H9 (cell line): ENCODE measurements at regions not wholly inside any gene's neighbourhood (a gene's known extent, or its start where the extent isn't known, plus 50 kb on each side); places are given as distances from the start of the nearest gene placed in this dataset.

Source experiments
- DNase-seq: peaks from one replicate; pipeline ENCODE4 v3.0.0-alpha.2; 2017
- H2AFZ ChIP-seq: one replicate; pipeline ENCODE4 v1.6.1; 2013; ENCODE audit warnings: mild to moderate bottlenecking, low read length, control low read depth, moderate library complexity
- H2AK5ac ChIP-seq: 2 replicates; pipeline ENCODE4 v1.6.1; 2013; ENCODE audit warnings: low read length, control low read depth, mixed read lengths; ENCODE audit not compliant: insufficient read length
- H2BK120ac ChIP-seq: one replicate; pipeline ENCODE4 v1.6.1; 2013; ENCODE audit warnings: low read depth, mild to moderate bottlenecking, low read length, control low read depth, inconsistent platforms; ENCODE audit not compliant: poor library complexity, severe bottlenecking
- H2BK12ac ChIP-seq: 2 replicates; pipeline ENCODE4 v1.6.1; 2013; ENCODE audit warnings: low read length, control low read depth, mixed read lengths, low read depth; ENCODE audit not compliant: insufficient read length
- H2BK15ac ChIP-seq: 2 replicates; pipeline ENCODE4 v1.6.1; 2013; ENCODE audit warnings: low read depth, low read length, control low read depth
- H2BK20ac ChIP-seq: one replicate; pipeline ENCODE4 v1.6.1; 2013; ENCODE audit warnings: low read depth, mild to moderate bottlenecking, low read length, control low read depth, inconsistent platforms; ENCODE audit not compliant: poor library complexity, severe bottlenecking
- H2BK5ac ChIP-seq: 2 replicates; pipeline ENCODE4 v1.6.1; 2013; ENCODE audit warnings: low read length, control low read depth, mixed read lengths; ENCODE audit not compliant: insufficient read length
- H3K14ac ChIP-seq: 2 replicates; pipeline ENCODE4 v1.6.1; 2013; ENCODE audit warnings: low read length, control low read depth; ENCODE audit not compliant: insufficient read depth
- H3K18ac ChIP-seq: 2 replicates; pipeline ENCODE4 v1.6.1; 2013; ENCODE audit warnings: low read depth, mild to moderate bottlenecking, mixed read lengths, low read length, control low read depth; ENCODE audit not compliant: insufficient read length
- H3K23ac ChIP-seq: 2 replicates; pipeline ENCODE4 v1.6.1; 2013; ENCODE audit warnings: low read length, control low read depth, mixed read lengths, low read depth; ENCODE audit not compliant: insufficient read length
- H3K23me2 ChIP-seq: 2 replicates; pipeline ENCODE4 v1.6.1; 2013; ENCODE audit warnings: low read depth, mild to moderate bottlenecking, mixed read lengths, low read length, control low read depth; ENCODE audit not compliant: insufficient read length, poor library complexity, severe bottlenecking
- H3K27ac ChIP-seq: 2 replicates; pipeline ENCODE4 v1.5.1; 2013; ENCODE audit warnings: low read length, control low read depth, mixed read lengths, low read depth; ENCODE audit not compliant: insufficient read length
- H3K27me3 ChIP-seq: 2 replicates; pipeline ENCODE4 v1.6.1; 2013; ENCODE audit warnings: low read length, control low read depth, inconsistent platforms; ENCODE audit not compliant: insufficient read depth
- H3K4ac ChIP-seq: 2 replicates; pipeline ENCODE4 v1.6.1; 2013; ENCODE audit warnings: low read depth, mild to moderate bottlenecking, control low read depth, inconsistent platforms, low read length, moderate library complexity
- H3K4me1 ChIP-seq: 2 replicates; pipeline ENCODE4 v1.6.1; 2013; ENCODE audit warnings: low read length, control low read depth, inconsistent platforms; ENCODE audit not compliant: insufficient read depth
- H3K4me2 ChIP-seq: 2 replicates; pipeline ENCODE4 v1.6.1; 2013; ENCODE audit warnings: low read length, control low read depth, mixed read lengths; ENCODE audit not compliant: insufficient read length, insufficient read depth
- H3K56ac ChIP-seq: 2 replicates; pipeline ENCODE4 v1.6.1; 2013; ENCODE audit warnings: low read depth, mild to moderate bottlenecking, mixed read lengths, low read length, control low read depth; ENCODE audit not compliant: insufficient read length
- H3K79me1 ChIP-seq: 2 replicates; pipeline ENCODE4 v1.6.1; 2013; ENCODE audit warnings: low read depth, mild to moderate bottlenecking, moderate library complexity, low read length, control low read depth, inconsistent platforms; ENCODE audit not compliant: insufficient read depth, poor library complexity, severe bottlenecking
- H3K79me2 ChIP-seq: 2 replicates; pipeline ENCODE4 v1.6.1; 2013; ENCODE audit warnings: low read length, control low read depth, inconsistent platforms; ENCODE audit not compliant: insufficient read depth
- H3K9ac ChIP-seq: 2 replicates; pipeline ENCODE4 v1.6.1; 2013; ENCODE audit warnings: low read length, control low read depth, mixed read lengths; ENCODE audit not compliant: insufficient read length; ENCODE audit errors: extremely low read depth
- H3K9me3 ChIP-seq: one replicate; pipeline ENCODE4 v1.6.1; 2013; ENCODE audit warnings: low read depth, low read length, inconsistent platforms; ENCODE audit not compliant: control insufficient read depth
- H3T11ph ChIP-seq: one replicate; pipeline ENCODE4 v1.6.1; 2013; ENCODE audit warnings: mild to moderate bottlenecking, low read length, control low read depth, inconsistent platforms
- H4K20me1 ChIP-seq: one replicate; pipeline ENCODE4 v1.6.1; 2013; ENCODE audit not compliant: control insufficient read depth, insufficient read length, insufficient read depth
- H4K5ac ChIP-seq: 2 replicates; pipeline ENCODE4 v1.6.1; 2013; ENCODE audit warnings: low read depth, mild to moderate bottlenecking, mixed read lengths, low read length, control low read depth; ENCODE audit not compliant: insufficient read length
- H4K8ac ChIP-seq: replicated peaks from 2 replicates; pipeline ENCODE4 v1.6.1; 2013; ENCODE audit warnings: low read length, control low read depth, mixed read lengths, low read depth; ENCODE audit not compliant: insufficient read length
- H4K91ac ChIP-seq: 2 replicates; pipeline ENCODE4 v1.6.1; 2013; ENCODE audit warnings: low read depth, mild to moderate bottlenecking, moderate library complexity, mixed read lengths, low read length, control low read depth; ENCODE audit not compliant: insufficient read length
- H3K27ac Mint-ChIP-seq, 3 experiments: 2 replicates in 2 of 3; 3 replicates in 1 of 3; pipeline ENCODE4 v1.8.0; 2020 to 2021; ENCODE audit warnings: mixed read lengths in 3 of 3, mild to moderate bottlenecking in 1 of 3, moderate library complexity in 1 of 3
- H3K27me3 Mint-ChIP-seq: 2 replicates; pipeline ENCODE4 v1.8.0; 2021; ENCODE audit warnings: low read depth, mild to moderate bottlenecking, moderate library complexity, mixed read lengths
- H3K36me3 Mint-ChIP-seq, 3 experiments: 2 replicates in 2 of 3; 3 replicates in 1 of 3; pipeline ENCODE4 v1.8.0; 2020 to 2021; ENCODE audit warnings: low read depth in 3 of 3, mixed read lengths in 3 of 3; ENCODE audit not compliant: insufficient read depth in 1 of 3
- H3K4me1 Mint-ChIP-seq, 2 experiments: 2 replicates each; pipeline ENCODE4 v1.8.0; 2020; ENCODE audit warnings: mixed read lengths in 2 of 2
- H3K4me3 Mint-ChIP-seq, 2 experiments: 2 replicates in 1 of 2; 3 replicates in 1 of 2; pipeline ENCODE4 v1.8.0; 2020 to 2021; ENCODE audit warnings: mild to moderate bottlenecking in 2 of 2, mixed read lengths in 2 of 2, moderate library complexity in 1 of 2
- H3K9me3 Mint-ChIP-seq, 2 experiments: 2 replicates in 1 of 2; 3 replicates in 1 of 2; pipeline ENCODE4 v1.8.0; 2020; ENCODE audit warnings: mild to moderate bottlenecking in 2 of 2, mixed read lengths in 2 of 2, moderate library complexity in 1 of 2
- TF ChIP-seq, protein P1 (sequence below): fragments of 200-600 bp; sonication (generic); conservative IDR thresholded peaks from 3 replicates; pipeline ENCODE4 v1.8.0; 2021; ENCODE audit warnings: antibody characterized with exemption, mild to moderate bottlenecking

DNA sequence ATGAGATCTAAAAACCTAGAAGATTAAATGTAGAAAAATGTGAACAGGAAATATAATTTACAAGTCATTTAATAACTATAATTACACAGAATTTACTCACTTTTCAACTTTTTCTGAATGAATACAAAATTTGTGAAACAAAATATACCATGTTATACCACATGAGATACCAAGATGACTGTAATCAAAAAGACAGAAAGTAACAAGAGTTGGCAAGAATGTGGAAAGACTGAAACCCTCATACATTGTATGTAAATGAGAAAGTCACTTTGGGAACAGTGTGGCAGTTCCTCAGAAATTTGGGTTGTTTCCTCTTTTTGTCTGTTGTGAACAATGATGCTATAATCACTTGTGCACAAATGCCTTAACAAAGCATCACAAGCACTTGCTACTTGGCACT is 145.4 kb upstream of the ZNF804A start:
- Histone ChIP-seq H2AFZ (no peak overlapping the region), H3T11ph (no peak overlapping the region), H4K20me1 (no peaks in the 10 kb centered on the region)

More for the DNA sequence above, 145.4 kb upstream of the ZNF804A start:
- no peak overlapping the region for H2BK5ac ChIP-seq
- Mint-ChIP-seq H3K36me3 (no peaks in the 10 kb centered on the region), H3K27me3 (no peaks in the 10 kb centered on the region), H3K9me3 (no peaks in the 10 kb centered on the region), H3K4me3 (no peak overlapping the region), H3K27ac (no peak overlapping the region), H3K4me1 (no peaks in the 10 kb centered on the region)
- H3K79me2 ChIP-seq: no peaks in the 10 kb centered on the region
- no peaks in the 10 kb centered on the region for H3K79me1 ChIP-seq
- no peak overlapping the region for H2BK15ac ChIP-seq
- TF ChIP-seq, protein P1, sequence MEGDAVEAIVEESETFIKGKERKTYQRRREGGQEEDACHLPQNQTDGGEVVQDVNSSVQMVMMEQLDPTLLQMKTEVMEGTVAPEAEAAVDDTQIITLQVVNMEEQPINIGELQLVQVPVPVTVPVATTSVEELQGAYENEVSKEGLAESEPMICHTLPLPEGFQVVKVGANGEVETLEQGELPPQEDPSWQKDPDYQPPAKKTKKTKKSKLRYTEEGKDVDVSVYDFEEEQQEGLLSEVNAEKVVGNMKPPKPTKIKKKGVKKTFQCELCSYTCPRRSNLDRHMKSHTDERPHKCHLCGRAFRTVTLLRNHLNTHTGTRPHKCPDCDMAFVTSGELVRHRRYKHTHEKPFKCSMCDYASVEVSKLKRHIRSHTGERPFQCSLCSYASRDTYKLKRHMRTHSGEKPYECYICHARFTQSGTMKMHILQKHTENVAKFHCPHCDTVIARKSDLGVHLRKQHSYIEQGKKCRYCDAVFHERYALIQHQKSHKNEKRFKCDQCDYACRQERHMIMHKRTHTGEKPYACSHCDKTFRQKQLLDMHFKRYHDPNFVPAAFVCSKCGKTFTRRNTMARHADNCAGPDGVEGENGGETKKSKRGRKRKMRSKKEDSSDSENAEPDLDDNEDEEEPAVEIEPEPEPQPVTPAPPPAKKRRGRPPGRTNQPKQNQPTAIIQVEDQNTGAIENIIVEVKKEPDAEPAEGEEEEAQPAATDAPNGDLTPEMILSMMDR: no peak
- H2AK5ac ChIP-seq: no peak overlapping the region
- H4K8ac ChIP-seq: no peak overlapping the region
- H3K14ac ChIP-seq: no peak overlapping the region
- H2BK20ac ChIP-seq: no peak overlapping the region
- no peak overlapping the region for H2BK120ac ChIP-seq
- no peak overlapping the region for H3K23ac ChIP-seq
- no peaks in the 10 kb centered on the region for H3K9me3 ChIP-seq
- no peaks in the 10 kb centered on the region for H3K23me2 ChIP-seq
- no peak overlapping the region for H4K5ac ChIP-seq
- H3K27ac ChIP-seq: no peak overlapping the region
- no peak overlapping the region for H2BK12ac ChIP-seq
- H3K9ac ChIP-seq: no peak overlapping the region
- H3K27me3 ChIP-seq: no peaks in the 10 kb centered on the region
- no peaks in the 10 kb centered on the region for H3K4me1 ChIP-seq
- H3K56ac ChIP-seq: no peak overlapping the region
- no peak overlapping the region for H3K4me2 ChIP-seq
- no peak for DNase-seq
- H3K18ac ChIP-seq: no peak overlapping the region
- H3K4ac ChIP-seq: no peak overlapping the region
- H4K91ac ChIP-seq: no peak overlapping the region
